ENCODE measurements at regions not wholly inside any gene's neighbourhood (a gene's known extent, or its start where the extent isn't known, plus 50 kb on each side); places are given as distances from the start of the nearest gene placed in this dataset.
"Not testable (repeated sequence)": the region's sequence is repeated elsewhere in the genome, so short reads cannot be mapped to it uniquely, and the experiment has no call there.

DNA sequence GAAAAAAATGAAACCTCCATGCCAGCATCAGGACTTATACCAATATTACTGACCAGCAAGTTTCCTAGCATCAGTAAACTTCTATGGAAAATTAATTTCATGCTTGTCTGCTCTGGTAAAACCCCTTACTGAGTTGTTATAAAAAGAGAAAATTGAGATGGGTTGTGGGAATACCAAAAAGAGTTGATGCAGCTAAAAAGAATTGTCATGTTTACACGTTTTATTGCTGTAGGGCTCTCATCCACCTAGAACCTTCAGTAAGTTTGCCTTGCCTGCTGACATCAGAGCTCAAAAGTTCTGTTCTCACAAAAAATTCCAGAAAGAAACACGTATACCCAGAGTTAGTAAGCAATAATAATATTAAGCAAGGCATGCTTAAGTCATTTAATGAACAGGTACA, 641.3 kb upstream of the ZNF385D start:
- Mint-ChIP-seq H3K36me3 (ENCODE audit: low read depth, unreplicated experiment) (no peaks in the 10 kb centered on the region), H3K4me1 (ENCODE audit: unreplicated experiment) (no peaks in the 10 kb centered on the region), H3K9me3 (ENCODE audit: unreplicated experiment) (no peaks in the 10 kb centered on the region), H3K27ac (ENCODE audit: unreplicated experiment) (no peak overlapping the region), H3K4me3 (ENCODE audit: unreplicated experiment) (no peak overlapping the region), H3K27me3 (ENCODE audit: unreplicated experiment) (no peaks in the 10 kb centered on the region)
- DNase-seq (ENCODE audit: low spot score): no peak
- TF ChIP-seq, protein P1, sequence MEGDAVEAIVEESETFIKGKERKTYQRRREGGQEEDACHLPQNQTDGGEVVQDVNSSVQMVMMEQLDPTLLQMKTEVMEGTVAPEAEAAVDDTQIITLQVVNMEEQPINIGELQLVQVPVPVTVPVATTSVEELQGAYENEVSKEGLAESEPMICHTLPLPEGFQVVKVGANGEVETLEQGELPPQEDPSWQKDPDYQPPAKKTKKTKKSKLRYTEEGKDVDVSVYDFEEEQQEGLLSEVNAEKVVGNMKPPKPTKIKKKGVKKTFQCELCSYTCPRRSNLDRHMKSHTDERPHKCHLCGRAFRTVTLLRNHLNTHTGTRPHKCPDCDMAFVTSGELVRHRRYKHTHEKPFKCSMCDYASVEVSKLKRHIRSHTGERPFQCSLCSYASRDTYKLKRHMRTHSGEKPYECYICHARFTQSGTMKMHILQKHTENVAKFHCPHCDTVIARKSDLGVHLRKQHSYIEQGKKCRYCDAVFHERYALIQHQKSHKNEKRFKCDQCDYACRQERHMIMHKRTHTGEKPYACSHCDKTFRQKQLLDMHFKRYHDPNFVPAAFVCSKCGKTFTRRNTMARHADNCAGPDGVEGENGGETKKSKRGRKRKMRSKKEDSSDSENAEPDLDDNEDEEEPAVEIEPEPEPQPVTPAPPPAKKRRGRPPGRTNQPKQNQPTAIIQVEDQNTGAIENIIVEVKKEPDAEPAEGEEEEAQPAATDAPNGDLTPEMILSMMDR (IDR thresholded peaks at IDR 0.05; ENCODE audit: unreplicated experiment): no peak

DNA sequence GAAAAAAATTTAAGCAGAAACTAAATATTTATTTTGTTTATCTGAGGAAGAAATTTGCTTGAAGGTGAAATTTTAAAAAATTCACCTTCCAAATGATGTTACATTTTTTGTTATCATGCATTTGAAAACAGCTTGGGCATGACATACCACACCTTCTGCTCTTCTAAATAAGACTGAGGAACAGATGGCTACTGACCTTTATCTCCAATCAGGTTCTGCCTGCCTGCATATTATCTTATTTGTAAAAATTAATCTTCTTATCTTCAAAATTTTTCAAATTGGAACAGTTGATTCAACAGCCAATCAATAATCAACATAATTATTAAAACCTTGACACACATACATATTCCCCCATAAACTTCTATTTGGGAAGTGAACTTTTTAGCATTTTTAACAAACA, 641.8 kb upstream of the ZNF385D start:
- TF ChIP-seq, protein P1 (IDR thresholded peaks at IDR 0.05; ENCODE audit: unreplicated experiment): no peak
- Mint-ChIP-seq H3K36me3 (ENCODE audit: low read depth, unreplicated experiment) (no peaks in the 10 kb centered on the region), H3K27me3 (ENCODE audit: unreplicated experiment) (no peaks in the 10 kb centered on the region), H3K4me1 (ENCODE audit: unreplicated experiment) (no peaks in the 10 kb centered on the region), H3K4me3 (ENCODE audit: unreplicated experiment) (no peak overlapping the region), H3K27ac (ENCODE audit: unreplicated experiment) (no peak overlapping the region), H3K9me3 (ENCODE audit: unreplicated experiment) (no peaks in the 10 kb centered on the region)
- no peak for DNase-seq (ENCODE audit: low spot score)

DNA sequence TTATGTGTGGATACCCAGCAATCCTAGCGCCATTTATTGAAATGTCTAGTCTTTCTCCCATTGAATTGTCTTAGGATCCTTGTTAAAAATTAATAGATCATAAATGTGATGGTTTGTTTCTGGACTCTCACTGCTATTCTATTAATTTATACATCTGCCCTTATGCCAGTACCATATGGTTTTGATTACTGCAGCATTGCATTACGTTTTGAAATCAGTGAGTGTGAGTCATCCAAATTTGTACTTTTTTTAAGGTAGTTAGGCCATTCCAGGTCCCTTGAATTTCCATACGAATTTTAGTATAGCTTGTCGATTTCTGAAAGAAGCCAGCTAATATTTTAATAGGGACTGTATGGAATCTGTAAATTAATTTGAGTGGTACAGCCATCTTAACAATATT, 648.6 kb upstream of the ZNF385D start:
- no peak for DNase-seq (ENCODE audit: low spot score)
- H3K9me3 Mint-ChIP-seq (ENCODE audit: unreplicated experiment): no peaks in the 10 kb centered on the region
- H3K27me3 Mint-ChIP-seq (ENCODE audit: unreplicated experiment): peaks cover 2% of the 10 kb centered on the region
- TF ChIP-seq, protein P1 (IDR thresholded peaks at IDR 0.05; ENCODE audit: unreplicated experiment): no peak
- no peak overlapping the region for H3K27ac Mint-ChIP-seq (ENCODE audit: unreplicated experiment)
- H3K36me3 Mint-ChIP-seq (ENCODE audit: low read depth, unreplicated experiment): no peaks in the 10 kb centered on the region
- no peaks in the 10 kb centered on the region for H3K4me1 Mint-ChIP-seq (ENCODE audit: unreplicated experiment)
- no peak overlapping the region for H3K4me3 Mint-ChIP-seq (ENCODE audit: unreplicated experiment)

DNA sequence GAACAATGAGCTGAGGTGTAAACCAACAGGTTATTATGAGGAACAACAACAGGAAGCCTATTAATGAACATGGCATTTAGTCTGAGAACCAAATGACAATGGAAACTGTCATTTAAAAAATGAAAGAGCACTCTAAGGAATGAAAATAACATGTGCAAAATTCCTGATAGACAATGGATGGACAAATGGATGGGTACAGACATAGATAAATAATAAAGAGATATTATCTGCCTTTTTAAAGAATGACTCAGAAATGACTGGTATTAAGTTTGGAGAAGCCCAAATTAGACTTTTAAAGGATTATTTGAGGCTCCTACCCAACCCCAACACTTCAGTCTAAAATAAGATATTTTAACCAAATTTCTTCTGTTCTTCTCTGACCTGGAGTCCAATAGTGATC, 650.5 kb upstream of the ZNF385D start:
- Mint-ChIP-seq H3K4me1 (ENCODE audit: unreplicated experiment) (no peaks in the 10 kb centered on the region), H3K27me3 (ENCODE audit: unreplicated experiment) (peaks cover 2% of the 10 kb centered on the region), H3K27ac (ENCODE audit: unreplicated experiment) (no peak overlapping the region), H3K36me3 (ENCODE audit: low read depth, unreplicated experiment) (no peaks in the 10 kb centered on the region), H3K4me3 (ENCODE audit: unreplicated experiment) (no peak overlapping the region), H3K9me3 (ENCODE audit: unreplicated experiment) (no peaks in the 10 kb centered on the region)
- DNase-seq (ENCODE audit: low spot score): no peak
- TF ChIP-seq, protein P1 (IDR thresholded peaks at IDR 0.05; ENCODE audit: unreplicated experiment): no peak

DNA sequence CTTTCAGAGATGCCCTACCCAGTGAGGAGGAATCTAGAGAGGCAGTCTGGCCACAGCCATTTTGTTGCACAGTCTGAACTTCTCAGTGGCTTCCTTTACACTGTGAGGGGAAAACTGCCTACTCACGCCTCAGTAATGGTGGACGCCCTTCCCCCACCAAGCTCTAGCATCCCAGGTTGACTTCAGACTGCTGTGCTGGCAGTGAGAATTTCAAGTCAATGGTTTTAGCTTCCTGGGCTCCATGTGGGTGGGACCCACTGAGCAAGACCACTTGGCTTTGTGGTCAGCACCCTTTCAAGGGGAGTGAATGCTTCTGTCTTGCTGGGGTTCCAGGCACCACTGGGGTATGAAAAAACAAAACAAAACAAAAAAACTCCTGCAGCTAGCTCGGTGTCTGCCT, 663.2 kb upstream of the ZNF385D start:
- Mint-ChIP-seq H3K4me1 (ENCODE audit: unreplicated experiment) (no peaks in the 10 kb centered on the region), H3K36me3 (ENCODE audit: low read depth, unreplicated experiment) (peaks cover 3% of the 10 kb centered on the region), H3K27ac (ENCODE audit: unreplicated experiment) (no peak overlapping the region), H3K4me3 (ENCODE audit: unreplicated experiment) (no peak overlapping the region), H3K27me3 (ENCODE audit: unreplicated experiment) (no peaks in the 10 kb centered on the region), H3K9me3 (ENCODE audit: unreplicated experiment) (no peaks in the 10 kb centered on the region)
- TF ChIP-seq, protein P1 (IDR thresholded peaks at IDR 0.05; ENCODE audit: unreplicated experiment): no peak
- no peak for DNase-seq (ENCODE audit: low spot score)

DNA sequence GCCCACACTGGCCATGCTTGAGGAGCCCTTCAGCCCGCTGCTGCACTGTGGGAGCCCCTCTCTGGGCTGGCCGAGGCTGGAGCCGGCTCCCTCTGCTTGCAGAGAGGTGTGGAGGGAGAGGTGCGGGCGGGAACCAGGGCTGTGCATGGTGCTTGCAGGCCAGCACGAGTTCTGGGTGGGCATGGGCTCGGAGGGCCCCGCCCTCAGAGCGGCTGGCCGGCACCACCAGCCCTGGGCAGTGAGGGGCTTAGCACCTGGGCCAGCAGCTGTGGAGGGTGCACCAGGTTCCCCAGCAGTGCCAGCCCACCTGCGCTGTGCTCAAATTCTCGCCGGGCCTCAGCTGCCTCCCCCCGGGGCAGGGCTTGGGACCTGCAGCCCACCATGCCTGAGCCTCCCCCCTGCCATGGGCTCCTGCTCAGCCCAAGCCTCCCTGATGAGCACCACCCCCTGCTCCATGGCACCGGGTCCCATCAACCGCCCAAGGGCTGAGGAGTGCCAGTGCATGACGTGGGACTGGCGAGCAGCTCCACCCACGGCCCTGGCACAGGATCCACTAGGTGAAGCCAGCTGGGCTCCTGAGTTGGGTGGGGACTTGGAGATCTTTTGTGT, 665.9 kb upstream of the ZNF385D start:
- DNase-seq (ENCODE audit: low spot score); H3K27me3 Mint-ChIP-seq (ENCODE audit: unreplicated experiment); H3K4me1 Mint-ChIP-seq (ENCODE audit: unreplicated experiment); H3K4me3 Mint-ChIP-seq (ENCODE audit: unreplicated experiment); H3K36me3 Mint-ChIP-seq (ENCODE audit: low read depth, unreplicated experiment); H3K27ac Mint-ChIP-seq (ENCODE audit: unreplicated experiment); H3K9me3 Mint-ChIP-seq (ENCODE audit: unreplicated experiment): not testable (repeated sequence)

All from endothelial cell (in vitro differentiated cells).